ENCODE measurements at regions not wholly inside any gene's neighbourhood (a gene's known extent, or its start where the extent isn't known, plus 50 kb on each side); places are given as distances from the start of the nearest gene placed in this dataset.

DNA sequence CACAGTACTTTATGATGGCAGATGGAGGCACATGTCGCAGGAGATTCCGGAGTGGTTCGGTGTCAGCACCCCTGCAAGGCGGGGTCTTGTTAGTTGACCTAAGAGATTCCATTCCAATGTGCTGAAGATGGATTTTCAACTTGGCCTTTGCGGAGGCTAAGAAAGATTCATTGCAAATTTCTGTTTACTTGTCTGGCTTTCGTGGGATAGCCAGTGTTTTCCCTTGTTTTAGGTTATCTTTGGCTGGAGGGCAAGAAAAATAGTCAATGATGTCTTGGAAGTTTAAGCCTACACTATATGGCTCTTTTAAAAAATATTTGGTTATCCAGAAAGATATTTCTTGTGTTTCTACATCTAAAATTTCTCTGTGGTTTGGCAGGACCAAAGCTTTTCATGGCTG, 123.6 kb upstream of the PTCH1 start:
- no peak for TF ChIP-seq EZH2 (IDR thresholded peaks at IDR 0.05; ENCODE audit: borderline replicate concordance, insufficient read depth, low read depth, low read length, poor library complexity, severe bottlenecking)
- TF ChIP-seq, protein P1, sequence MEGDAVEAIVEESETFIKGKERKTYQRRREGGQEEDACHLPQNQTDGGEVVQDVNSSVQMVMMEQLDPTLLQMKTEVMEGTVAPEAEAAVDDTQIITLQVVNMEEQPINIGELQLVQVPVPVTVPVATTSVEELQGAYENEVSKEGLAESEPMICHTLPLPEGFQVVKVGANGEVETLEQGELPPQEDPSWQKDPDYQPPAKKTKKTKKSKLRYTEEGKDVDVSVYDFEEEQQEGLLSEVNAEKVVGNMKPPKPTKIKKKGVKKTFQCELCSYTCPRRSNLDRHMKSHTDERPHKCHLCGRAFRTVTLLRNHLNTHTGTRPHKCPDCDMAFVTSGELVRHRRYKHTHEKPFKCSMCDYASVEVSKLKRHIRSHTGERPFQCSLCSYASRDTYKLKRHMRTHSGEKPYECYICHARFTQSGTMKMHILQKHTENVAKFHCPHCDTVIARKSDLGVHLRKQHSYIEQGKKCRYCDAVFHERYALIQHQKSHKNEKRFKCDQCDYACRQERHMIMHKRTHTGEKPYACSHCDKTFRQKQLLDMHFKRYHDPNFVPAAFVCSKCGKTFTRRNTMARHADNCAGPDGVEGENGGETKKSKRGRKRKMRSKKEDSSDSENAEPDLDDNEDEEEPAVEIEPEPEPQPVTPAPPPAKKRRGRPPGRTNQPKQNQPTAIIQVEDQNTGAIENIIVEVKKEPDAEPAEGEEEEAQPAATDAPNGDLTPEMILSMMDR (IDR thresholded peaks at IDR 0.05), result no peak
